SH-SY5Y (cell line): ENCODE measurements at regions not wholly inside any gene's neighbourhood (a gene's known extent, or its start where the extent isn't known, plus 50 kb on each side); places are given as distances from the start of the nearest gene placed in this dataset.

Source experiments
- GATA2 ChIP-seq: IDR thresholded peaks from 2 replicates; pipeline ENCODE4 v1.6.1; 2011; ENCODE audit warnings: mild to moderate bottlenecking, low read depth, low read length
- GATA3 ChIP-seq: IDR thresholded peaks from 2 replicates; pipeline ENCODE4 v1.6.1; 2011; ENCODE audit warnings: low read depth, mild to moderate bottlenecking, low read length, moderate library complexity

DNA sequence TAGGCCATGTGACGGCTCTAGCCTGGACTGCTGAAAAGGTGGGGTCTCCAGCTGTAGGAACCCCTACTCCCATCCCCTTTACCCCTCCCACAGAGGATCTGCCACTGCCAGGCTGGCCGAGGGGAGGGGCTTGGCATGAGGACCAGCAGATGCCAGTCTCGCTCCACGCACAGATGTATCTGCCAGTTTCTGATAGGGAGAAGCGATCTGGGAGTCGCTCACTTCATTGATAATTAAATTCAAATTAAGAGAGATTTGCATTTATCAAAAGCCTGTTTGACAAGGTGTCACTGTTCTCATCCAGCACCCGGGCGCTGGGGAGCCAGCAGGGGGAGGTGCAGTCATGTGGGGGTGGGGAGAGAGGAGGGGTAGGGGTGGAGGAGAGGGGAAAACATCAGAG is 217.6 kb upstream of the MYL2 start:
- TF ChIP-seq GATA2, result no peak
- no peak for TF ChIP-seq GATA3

DNA sequence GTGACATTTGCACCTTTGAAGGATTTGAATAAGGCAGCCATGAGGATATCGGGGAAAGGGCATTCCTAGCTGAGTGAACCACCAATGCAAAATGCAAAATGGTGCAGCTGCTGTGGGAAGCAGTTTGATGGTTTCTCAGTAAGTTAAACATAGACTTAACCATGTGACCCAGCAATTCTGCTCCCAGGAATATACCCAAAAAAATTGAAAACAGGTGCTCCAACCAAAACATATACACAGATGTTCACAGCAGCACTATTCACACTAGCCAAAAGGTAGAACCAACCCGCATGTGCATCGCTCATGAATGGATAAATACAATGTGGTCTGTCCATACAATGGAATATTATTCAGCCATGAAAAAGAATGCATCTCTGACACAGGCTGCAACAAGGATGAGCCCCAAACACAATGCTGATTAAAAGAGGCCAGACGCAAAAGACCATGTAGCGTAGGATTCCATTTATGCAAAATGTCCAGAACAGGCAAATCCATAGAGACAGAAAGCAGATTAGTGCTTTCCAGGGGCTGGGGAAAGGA is 215.0 kb upstream of the MYL2 start:
- TF ChIP-seq GATA3, result no peak
- TF ChIP-seq GATA2, result no peak

DNA sequence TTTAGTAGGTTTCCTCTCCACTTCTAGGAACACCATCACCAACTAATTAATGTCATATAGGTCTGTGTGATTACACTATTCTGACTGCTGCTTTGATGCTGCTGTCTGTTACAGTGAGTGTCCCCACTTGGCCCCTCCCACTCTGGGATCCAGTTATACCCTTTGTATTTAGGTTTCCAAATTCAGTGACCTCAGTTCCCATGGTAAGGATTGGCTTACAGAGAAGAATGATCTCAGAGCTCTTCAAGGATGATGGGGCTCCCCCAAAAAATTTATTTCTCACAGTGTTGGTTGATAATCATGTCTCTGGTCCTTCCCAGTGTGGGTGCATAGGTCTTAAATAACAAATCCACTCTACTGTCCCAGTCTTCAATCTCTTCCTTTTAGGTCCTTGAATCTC is 210.0 kb upstream of the MYL2 start:
- TF ChIP-seq GATA2, result no peak
- TF ChIP-seq GATA3, result no peak

DNA sequence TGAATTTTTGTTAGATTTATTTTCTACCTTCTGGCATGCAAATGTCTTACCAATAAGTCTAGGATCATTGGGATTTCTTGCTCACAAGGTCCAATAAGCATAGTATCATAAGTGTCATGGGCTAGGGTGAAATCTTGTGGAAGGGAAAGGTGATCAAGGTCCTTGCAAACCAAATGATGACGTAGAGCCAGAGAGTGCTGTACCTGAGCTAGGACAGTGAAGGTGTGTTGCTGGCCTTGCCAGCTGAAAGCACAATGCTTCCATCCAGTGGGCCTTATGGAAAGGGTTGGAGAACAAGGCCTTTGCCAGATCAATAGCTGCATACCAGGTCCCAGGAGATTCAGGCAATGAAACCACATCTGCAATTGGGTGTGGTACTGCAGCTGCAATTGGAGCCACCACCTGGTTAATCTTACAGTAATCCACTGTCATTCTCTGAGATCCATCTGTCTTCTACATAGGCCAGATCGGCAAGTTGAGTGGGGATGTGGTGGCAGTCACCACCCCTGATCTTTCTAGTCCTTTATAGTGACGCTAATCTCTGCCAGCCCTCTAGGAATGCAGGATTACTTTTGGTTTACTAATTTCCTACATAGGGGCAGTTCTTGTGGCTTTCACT is 208.9 kb upstream of the MYL2 start:
- TF ChIP-seq GATA2 (no peak), GATA3 (no peak)

DNA sequence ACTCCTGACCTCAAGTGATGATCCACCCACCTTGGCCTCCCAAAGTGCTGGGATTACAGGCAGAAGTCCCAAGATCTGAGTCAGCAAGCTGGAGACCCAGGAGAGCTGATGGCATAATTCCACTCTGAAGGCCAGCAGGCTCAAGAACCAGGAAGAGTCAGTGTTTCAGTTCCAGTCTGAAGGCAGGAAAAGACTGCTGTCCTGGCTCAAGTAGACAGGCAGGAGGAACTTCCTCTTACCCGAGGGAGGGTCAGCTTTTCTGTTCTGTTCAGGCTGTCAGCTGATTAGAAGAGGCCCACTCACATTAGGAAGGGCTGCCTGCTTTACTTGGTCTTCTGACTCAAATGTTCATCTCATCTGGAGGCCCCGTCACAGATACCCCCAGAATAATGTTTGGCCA is 206.0 kb upstream of the MYL2 start:
- TF ChIP-seq GATA2 (no peak), GATA3 (no peak)

DNA sequence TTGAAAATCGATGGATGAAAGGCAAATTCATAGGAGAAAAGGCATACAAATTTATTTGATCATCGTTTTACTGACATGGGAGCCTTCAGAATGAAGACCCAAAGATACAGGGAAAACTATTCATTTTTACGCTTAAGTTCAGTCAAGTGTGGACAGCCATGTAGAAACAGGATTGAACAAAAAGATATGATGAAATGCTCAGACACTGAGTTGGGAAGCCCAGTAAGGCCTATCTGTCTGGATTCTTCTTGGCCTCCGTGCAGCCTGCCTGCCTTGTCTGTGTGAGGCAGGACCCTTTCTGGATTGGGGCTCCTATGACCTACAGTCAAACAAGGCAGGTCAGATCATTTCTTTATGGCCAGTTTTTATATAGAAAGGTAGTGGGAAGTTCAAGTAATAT is 203.8 kb upstream of the MYL2 start:
- TF ChIP-seq GATA3 (no peak), GATA2 (no peak)

DNA sequence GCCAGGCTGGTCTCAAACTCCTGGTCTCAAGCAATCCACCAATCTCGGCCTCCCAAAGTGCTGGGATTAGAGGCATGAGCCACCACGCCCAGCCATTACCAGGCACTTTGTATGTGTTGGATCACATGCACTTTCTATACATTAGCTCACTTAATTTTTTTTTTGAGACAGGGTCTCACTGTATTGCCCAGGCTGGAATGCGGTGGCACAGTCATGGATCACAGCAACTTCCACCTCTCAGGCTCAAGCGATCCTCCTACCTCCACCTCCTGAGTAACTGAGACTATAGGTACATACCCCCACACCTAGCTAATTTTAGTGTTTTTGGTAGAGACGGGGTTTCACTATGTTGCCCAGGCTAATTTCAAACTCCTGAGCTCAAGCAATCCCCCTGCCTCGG is 203.0 kb upstream of the MYL2 start:
- TF ChIP-seq GATA3, result no peak
- TF ChIP-seq GATA2, result no peak

DNA sequence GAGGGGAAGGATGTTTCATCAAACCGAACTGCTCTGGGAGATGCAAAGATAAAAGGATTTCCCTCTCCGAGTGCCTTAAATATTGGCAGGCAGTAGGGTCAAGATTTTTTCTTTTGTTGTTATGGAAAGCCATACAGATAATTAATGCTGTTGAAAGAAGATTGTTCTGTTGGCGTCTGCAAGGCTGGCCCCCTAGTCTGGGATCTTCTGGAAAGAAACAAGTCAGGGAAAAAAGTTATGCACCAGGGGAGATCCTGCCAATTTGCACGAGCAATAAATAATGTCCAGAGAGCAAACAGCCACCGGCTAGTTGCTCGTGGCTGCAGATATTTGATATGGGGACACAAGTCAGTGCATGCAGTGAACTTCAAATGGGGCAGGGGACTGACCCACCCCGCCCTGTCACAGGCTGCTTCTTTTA is 202.1 kb upstream of the MYL2 start:
- TF ChIP-seq GATA3 (peak; percentile 43; the same call in 1 of the 2 replicates), GATA2 (peak; percentile 81)

DNA sequence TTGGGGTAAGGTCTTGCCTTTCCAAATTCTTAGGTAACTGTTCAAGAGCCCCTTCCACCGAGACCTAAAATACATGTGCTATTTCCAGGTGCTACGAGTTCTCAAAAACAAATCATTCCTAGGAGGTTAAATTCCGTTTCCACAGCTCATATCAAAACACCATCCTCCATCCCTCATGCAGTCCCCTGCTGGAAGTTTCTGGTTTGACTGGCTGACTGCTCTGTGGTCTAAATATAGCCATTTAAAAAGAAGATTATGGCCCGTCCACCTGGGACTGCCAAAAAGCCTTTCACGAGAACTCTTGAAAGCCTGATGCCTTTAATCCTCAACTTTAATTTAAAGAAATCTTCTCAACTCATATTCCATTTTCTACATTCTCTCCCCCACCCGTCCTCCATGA is 201.5 kb upstream of the MYL2 start:
- no peak for TF ChIP-seq GATA2

DNA sequence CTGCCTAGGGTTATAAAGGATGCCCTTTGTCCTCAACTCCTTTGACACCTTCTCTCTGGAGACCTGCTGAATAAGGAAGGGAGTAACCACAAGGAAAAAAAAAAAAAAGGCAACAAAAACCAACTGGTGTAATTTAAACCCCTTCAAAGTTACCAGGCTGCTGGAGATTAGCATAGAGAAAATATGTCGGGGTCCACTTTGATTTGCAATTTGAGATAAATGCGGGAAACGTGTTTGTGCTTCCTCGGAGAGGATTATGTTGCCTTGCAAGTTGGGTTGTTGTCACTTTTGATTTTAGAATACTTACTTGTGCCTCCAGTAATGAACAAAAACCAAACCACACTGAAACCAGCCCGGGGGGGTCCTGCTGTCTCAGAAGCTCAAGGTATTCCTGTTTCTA is 200.2 kb upstream of the MYL2 start:
- no peak for TF ChIP-seq GATA2
- no peak for TF ChIP-seq GATA3

DNA sequence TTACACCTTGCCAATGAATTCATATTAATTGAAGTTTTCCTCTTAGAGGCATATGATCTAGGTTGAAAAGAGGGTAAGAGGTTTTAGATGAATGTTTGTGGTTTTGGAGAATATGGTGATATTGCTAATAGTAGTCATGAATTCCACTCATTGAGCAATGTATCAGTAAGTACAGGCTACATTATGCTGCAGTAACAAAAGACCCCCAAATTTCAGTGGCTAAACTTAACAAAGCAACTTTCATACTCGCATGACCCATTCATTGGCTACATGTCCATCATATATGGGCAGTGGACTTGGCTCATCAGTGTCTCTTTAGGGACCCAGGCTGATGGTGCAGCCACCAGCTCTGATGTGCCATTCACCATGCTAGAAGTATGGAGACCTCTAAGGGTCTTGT is 196.6 kb upstream of the MYL2 start:
- no peak for TF ChIP-seq GATA3
- no peak for TF ChIP-seq GATA2

DNA sequence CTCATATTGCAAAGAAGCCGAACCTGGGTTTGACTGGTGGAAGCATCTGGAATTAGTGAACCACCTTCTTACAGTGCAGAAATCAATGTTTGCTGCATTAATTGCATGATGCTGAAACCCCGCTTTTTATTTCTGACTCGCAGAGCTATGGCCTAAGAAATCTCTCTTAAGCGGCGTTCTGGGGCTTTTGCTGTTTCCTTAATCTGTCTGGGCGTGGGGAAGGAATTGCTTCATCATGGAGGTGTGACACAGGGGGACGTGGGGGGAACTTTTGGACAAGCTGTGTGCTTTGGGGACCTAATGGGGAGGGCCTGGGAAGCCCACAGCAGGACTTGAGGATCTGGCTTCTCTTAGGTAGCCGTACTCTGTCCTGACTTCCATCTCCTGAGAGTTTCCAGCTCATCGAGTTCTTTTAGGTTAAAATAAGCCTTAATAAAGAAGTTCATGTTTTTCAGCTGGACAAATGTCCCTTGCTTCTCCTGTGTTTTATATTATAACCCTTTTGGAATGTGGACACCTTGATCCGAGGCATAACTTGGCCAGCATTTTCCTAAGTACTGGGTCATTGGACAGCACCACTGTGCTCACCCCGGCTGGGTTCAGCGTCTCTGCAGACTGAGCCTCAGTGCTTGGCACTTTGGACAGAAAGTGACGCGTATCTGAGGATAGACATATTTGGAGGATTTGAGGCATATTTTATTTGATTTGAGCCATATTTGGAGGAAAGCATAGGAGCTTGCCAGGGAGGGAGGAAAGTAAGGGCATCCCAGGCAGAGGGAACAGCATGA is 192.1 kb upstream of the MYL2 start:
- TF ChIP-seq GATA2, result no peak

DNA sequence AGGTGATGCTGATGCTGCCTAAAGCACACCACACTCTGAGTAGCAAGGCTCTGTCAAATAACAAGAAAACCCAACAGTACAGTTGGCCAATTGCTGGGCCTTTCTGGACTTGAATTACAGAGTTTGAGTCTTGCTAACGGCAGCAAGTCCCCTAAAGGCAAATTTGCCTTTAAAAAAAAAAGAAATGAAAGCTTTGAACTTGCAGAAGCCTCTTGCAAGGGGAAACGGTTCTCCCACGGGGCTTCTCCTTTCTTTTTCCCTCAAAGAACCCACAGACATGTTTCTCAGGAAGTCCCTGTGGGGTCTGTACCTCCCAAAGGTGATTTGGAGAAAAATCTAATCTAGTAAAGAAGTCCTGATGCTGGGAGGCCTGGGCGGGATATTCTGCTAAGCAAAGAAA is 191.3 kb upstream of the MYL2 start:
- TF ChIP-seq GATA3, result no peak

DNA sequence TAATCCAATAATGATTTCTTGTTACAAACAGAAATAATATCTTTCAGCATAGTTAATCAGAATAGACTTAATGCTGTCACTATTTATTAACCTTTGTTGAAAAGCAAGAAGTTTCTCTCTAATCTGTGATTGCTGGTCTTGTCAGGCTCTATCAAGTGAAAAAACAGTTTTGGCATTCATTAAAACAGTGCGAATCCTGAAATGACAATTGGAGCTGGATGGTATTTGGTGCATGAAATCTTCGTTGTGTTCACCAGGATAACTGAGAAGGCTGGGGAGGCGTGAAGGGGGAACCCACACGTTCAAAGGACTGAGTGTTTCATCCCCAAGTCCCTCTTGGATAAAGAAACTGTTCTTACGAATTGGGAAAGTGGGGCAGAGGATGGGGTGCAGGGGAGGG is 190.2 kb upstream of the MYL2 start:
- TF ChIP-seq GATA2 (no peak), GATA3 (no peak)

DNA sequence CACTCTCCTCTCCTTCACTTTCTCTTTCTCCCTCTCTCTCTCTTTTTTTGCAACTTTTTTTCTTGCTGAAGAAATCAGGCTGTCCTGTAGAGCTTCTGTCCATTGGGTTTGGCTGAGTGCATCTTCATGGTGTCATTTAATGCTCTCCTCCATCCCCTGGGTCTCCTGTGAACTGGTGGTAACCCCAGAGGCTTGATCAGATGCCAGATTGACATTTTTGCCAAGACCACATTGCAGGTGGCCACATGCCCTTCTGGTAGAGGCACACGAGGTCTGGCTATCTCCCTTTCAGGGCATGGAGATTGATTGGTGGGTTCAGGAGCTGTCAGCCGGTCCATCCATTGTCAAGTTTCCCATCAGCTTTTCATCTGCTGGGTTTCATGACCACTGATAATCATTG is 188.3 kb upstream of the MYL2 start:
- no peak for TF ChIP-seq GATA3
- no peak for TF ChIP-seq GATA2
